Esophagus squamous epithelium (tissue), 4 donors: ENCODE measurements at regions not wholly inside any gene's neighbourhood (a gene's known extent, or its start where the extent isn't known, plus 50 kb on each side); places are given as distances from the start of the nearest gene placed in this dataset.
"Not testable (repeated sequence)": the region's sequence is repeated elsewhere in the genome, so short reads cannot be mapped to it uniquely, and the experiment has no call there.

Experiments used
- POLR2A ChIP-seq, 4 donors: fragments of 450-650 bp; IDR thresholded peaks; one replicate each; pipeline ENCODE4 v1.6.1; 2017; ENCODE audit warnings: antibody characterized with exemption in 4 of 4, mild to moderate bottlenecking in 4 of 4, moderate library complexity in 3 of 4
- TF ChIP-seq, protein P1 (sequence below), 6 experiments: fragments of 450-650 bp in 4 of 6; fragments of 200-600 bp in 2 of 6; sonication (generic) in 2 of 6; IDR thresholded peaks; one replicate each; pipeline ENCODE4 v1.5.1; 2016 to 2019; ENCODE audit warnings: antibody characterized with exemption in 6 of 6, mild to moderate bottlenecking in 4 of 6, moderate library complexity in 4 of 6

DNA sequence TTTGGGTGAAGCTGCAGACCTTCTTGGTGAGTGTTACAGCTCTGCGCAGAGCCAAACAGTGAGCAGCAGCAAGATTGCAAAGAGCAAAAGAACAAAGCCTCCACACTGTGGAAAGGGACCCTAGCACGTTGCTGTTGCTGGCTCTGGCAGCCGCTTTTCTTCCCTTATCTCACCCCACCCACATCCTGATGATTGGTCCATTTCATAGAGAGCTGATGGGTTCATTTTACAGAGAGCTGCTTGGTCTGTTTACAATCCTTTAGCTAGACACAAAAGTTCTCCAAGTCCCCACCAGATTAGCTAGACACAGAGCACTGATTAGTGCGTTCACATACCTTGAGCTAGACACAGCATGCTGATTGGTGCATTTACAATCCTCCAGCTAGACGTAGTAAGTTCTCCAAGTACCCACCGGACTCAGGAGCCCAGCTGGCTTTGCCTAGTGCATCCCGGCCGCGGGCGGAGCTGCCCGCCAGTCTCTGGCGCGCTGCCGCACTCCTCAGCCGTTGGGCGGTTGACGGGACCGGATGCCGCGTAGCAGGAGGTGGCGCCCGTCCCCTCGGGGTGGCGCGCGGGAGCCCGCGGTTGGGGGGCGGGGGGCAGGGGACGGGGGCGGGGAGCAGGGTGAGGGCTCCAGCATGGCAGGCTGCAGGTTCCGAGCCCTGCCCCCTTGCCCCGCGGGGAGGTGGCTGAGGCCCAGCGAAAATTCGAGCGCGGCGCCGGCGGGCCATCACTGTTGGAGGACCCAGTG is 201.4 kb upstream of the C1QTNF3 start:
- TF ChIP-seq POLR2A (IDR thresholded peaks at IDR 0.05) = peak in 1 of 4 donors; percentile 35
- TF ChIP-seq, protein P1, sequence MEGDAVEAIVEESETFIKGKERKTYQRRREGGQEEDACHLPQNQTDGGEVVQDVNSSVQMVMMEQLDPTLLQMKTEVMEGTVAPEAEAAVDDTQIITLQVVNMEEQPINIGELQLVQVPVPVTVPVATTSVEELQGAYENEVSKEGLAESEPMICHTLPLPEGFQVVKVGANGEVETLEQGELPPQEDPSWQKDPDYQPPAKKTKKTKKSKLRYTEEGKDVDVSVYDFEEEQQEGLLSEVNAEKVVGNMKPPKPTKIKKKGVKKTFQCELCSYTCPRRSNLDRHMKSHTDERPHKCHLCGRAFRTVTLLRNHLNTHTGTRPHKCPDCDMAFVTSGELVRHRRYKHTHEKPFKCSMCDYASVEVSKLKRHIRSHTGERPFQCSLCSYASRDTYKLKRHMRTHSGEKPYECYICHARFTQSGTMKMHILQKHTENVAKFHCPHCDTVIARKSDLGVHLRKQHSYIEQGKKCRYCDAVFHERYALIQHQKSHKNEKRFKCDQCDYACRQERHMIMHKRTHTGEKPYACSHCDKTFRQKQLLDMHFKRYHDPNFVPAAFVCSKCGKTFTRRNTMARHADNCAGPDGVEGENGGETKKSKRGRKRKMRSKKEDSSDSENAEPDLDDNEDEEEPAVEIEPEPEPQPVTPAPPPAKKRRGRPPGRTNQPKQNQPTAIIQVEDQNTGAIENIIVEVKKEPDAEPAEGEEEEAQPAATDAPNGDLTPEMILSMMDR (IDR thresholded peaks at IDR 0.05) = not testable (repeated sequence)
